ENCODE measurements at regions not wholly inside any gene's neighbourhood (a gene's known extent, or its start where the extent isn't known, plus 50 kb on each side); places are given as distances from the start of the nearest gene placed in this dataset.

GRCh38 chr14:85191986-85192385 lies 338.0 kb upstream of the FLRT2 start:
- no peak for TF ChIP-seq EZH2 (IDR thresholded peaks at IDR 0.05; ENCODE audit: borderline replicate concordance, insufficient read depth, low read length, poor library complexity, severe bottlenecking)
- TF ChIP-seq EP300 (conservative IDR thresholded peaks at IDR 0.05; ENCODE audit: poor library complexity, severe bottlenecking) = no peak
- no peak for TF ChIP-seq CTCF (IDR thresholded peaks at IDR 0.05; ENCODE audit: poor library complexity, severe bottlenecking)
- no peak for TF ChIP-seq RAD21 (conservative IDR thresholded peaks at IDR 0.05)
- no peak for TF ChIP-seq POLR2AphosphoS5 (IDR thresholded peaks at IDR 0.05)
- TF ChIP-seq SMC3 (conservative IDR thresholded peaks at IDR 0.05; ENCODE audit: poor library complexity) = no peak
